H1 (cell line): ENCODE measurements at regions not wholly inside any gene's neighbourhood (a gene's known extent, or its start where the extent isn't known, plus 50 kb on each side); places are given as distances from the start of the nearest gene placed in this dataset.

Experiments used
- BRCA1 ChIP-seq: IDR thresholded peaks from 2 replicates; pipeline ENCODE4 v1.6.1; 2012; ENCODE audit warnings: low read depth, low read length, improper control_type of control experiment
- KDM1A ChIP-seq: fragments of 200-600, 300-600 bp; sonication (generic); IDR thresholded peaks from 2 replicates; pipeline ENCODE4 v1.7.1; 2016; ENCODE audit warnings: mild to moderate bottlenecking, low read length, borderline replicate concordance
- KDM5A ChIP-seq: fragments of 200-600 bp; IDR thresholded peaks from 2 replicates; pipeline ENCODE4 v1.7.1; 2012; ENCODE audit warnings: mild to moderate bottlenecking, low read length, inconsistent platforms, mixed read lengths
- SUZ12 ChIP-seq: fragments of 200-600 bp; sonication (generic); IDR thresholded peaks from 2 replicates; pipeline ENCODE4 v1.6.1; 2012; ENCODE audit warnings: mild to moderate bottlenecking, inconsistent platforms, low read length, moderate library complexity, mixed read lengths
- TAF7 ChIP-seq: optimal IDR thresholded peaks from 2 replicates; pipeline ENCODE3; 2011; ENCODE audit warnings: low read depth, mild to moderate bottlenecking, inconsistent platforms, low read length, moderate library complexity, borderline replicate concordance

DNA sequence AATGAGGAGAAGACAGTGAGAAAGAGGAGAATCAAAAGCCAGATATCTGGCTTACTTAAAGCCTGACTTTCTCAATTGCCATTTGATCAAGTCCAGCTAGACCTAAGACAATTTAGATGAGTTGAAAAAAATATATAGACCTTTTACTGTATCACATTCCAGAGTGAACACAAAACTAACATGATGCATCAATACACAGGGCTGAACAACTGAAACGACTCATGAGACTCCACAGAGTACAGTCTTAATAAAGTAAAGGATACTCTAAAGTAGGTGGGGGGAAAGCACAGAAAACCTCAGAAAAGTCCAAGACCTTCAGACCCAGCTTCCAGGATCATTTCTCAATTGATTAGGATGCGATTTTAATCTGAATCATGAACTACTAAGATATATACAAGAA is 95.3 kb upstream of the OR9G4 start (continued):
- TF ChIP-seq SUZ12 (no peak), KDM5A (no peak), TAF7 (no peak), KDM1A (no peak), BRCA1 (no peak)
